Neural progenitor cell (in vitro differentiated cells): ENCODE measurements at regions not wholly inside any gene's neighbourhood (a gene's known extent, or its start where the extent isn't known, plus 50 kb on each side); places are given as distances from the start of the nearest gene placed in this dataset.

Source experiments
- DNase-seq: peaks from one replicate; pipeline ENCODE4 v3.0.0-alpha.2; 2016; ENCODE audit warnings: low spot score
- H2AFZ ChIP-seq: fragments of 200-600 bp; sonication (generic); replicated peaks from 2 replicates; pipeline ENCODE4 v1.6.1; 2016; ENCODE audit warnings: antibody characterized with exemption
- H3F3A ChIP-seq: fragments of 200-600 bp; sonication (generic); 2 replicates; pipeline ENCODE4 v1.6.1; 2016; ENCODE audit warnings: antibody characterized with exemption, low read depth
- H3K27ac ChIP-seq: fragments of 200-600 bp; sonication (generic); 2 replicates; pipeline ENCODE4 v1.5.1; 2016; ENCODE audit warnings: mild to moderate bottlenecking
- H3K27me3 ChIP-seq: fragments of 200-600 bp; sonication (generic); 2 replicates; pipeline ENCODE4 v1.6.1; 2016; ENCODE audit warnings: mild to moderate bottlenecking, moderate library complexity
- H3K36me3 ChIP-seq: fragments of 200-600 bp; sonication (generic); 2 replicates; pipeline ENCODE4 v1.5.1; 2016
- H3K4me1 ChIP-seq: fragments of 200-600 bp; sonication (generic); 2 replicates; pipeline ENCODE4 v1.6.1; 2016; ENCODE audit warnings: mixed run types
- H3K4me2 ChIP-seq: fragments of 200-600 bp; sonication (generic); 2 replicates; pipeline ENCODE4 v1.6.1; 2016
- H3K4me3 ChIP-seq: fragments of 200-600 bp; sonication (generic); 2 replicates; pipeline ENCODE4 v1.5.1; 2016
- H3K79me2 ChIP-seq: fragments of 200-600 bp; sonication (generic); 2 replicates; pipeline ENCODE4 v1.6.1; 2016; ENCODE audit warnings: low read depth
- H3K9ac ChIP-seq: fragments of 200-600 bp; sonication (generic); 2 replicates; pipeline ENCODE4 v1.6.1; 2016
- H3K9me3 ChIP-seq: fragments of 200-600 bp; sonication (generic); 2 replicates; pipeline ENCODE4 v1.5.1; 2016; ENCODE audit warnings: low read depth
- H4K20me1 ChIP-seq: fragments of 200-600 bp; sonication (generic); 2 replicates; pipeline ENCODE4 v1.6.1; 2016; ENCODE audit warnings: low read depth
- H3K27ac Mint-ChIP-seq: 3 replicates; pipeline ENCODE4 v1.8.0; 2021; ENCODE audit warnings: mixed read lengths
- H3K27me3 Mint-ChIP-seq: 2 replicates; pipeline ENCODE4 v1.8.0; 2022; ENCODE audit warnings: low read depth, mild to moderate bottlenecking, inconsistent platforms, moderate library complexity, mixed read lengths; ENCODE audit not compliant: insufficient read depth
- H3K36me3 Mint-ChIP-seq: 3 replicates; pipeline ENCODE4 v1.8.0; 2021; ENCODE audit warnings: mixed read lengths
- H3K4me1 Mint-ChIP-seq: 3 replicates; pipeline ENCODE4 v1.8.0; 2021; ENCODE audit warnings: mixed read lengths
- H3K4me3 Mint-ChIP-seq: 3 replicates; pipeline ENCODE4 v1.8.0; 2021; ENCODE audit warnings: mild to moderate bottlenecking, moderate library complexity, mixed read lengths
- H3K9me3 Mint-ChIP-seq: 3 replicates; pipeline ENCODE4 v1.8.0; 2020; ENCODE audit warnings: mixed read lengths
- CTCF ChIP-seq: fragments of 200-600 bp; sonication (generic); IDR thresholded peaks from 2 replicates; pipeline ENCODE4 v1.5.1; 2017; ENCODE audit warnings: antibody characterized with exemption, mild to moderate bottlenecking
- EZH2 ChIP-seq: fragments of 200-600 bp; sonication (generic); IDR thresholded peaks from 2 replicates; pipeline ENCODE4 v1.6.1; 2017; ENCODE audit warnings: antibody characterized with exemption, mild to moderate bottlenecking, moderate library complexity
- EZH2phosphoT487 ChIP-seq: fragments of 200-600 bp; sonication (generic); IDR thresholded peaks from 2 replicates; pipeline ENCODE4 v1.6.1; 2017; ENCODE audit warnings: antibody characterized with exemption

GRCh38 chr4:85094735-85095134 is 128.2 kb upstream of the WDFY3 start:
- H3K9me3 ChIP-seq, result no peaks in the 10 kb centered on the region
- Mint-ChIP-seq H3K4me3 (no peak overlapping the region), H3K4me1 (no peaks in the 10 kb centered on the region), H3K9me3 (peaks cover 17% of the 10 kb centered on the region), H3K27me3 (no peaks in the 10 kb centered on the region), H3K27ac (no peak overlapping the region), H3K36me3 (no peaks in the 10 kb centered on the region)
- no peak overlapping the region for H3K4me2 ChIP-seq
- no peaks in the 10 kb centered on the region for H3F3A ChIP-seq
- H2AFZ ChIP-seq, result no peak overlapping the region
- H3K79me2 ChIP-seq, result no peaks in the 10 kb centered on the region
- no peak for DNase-seq
- no peak overlapping the region for H3K4me3 ChIP-seq
- H3K4me1 ChIP-seq, result no peaks in the 10 kb centered on the region
- no peaks in the 10 kb centered on the region for H3K36me3 ChIP-seq
- H4K20me1 ChIP-seq, result no peaks in the 10 kb centered on the region
- H3K9ac ChIP-seq, result no peak overlapping the region
- no peaks in the 10 kb centered on the region for H3K27me3 ChIP-seq
- TF ChIP-seq EZH2 (no peak), CTCF (no peak), EZH2phosphoT487 (no peak)
- H3K27ac ChIP-seq, result no peak overlapping the region

- Histone ChIP-seq H3K36me3 (no peaks in the 10 kb centered on the region), H3K9me3 (no peaks in the 10 kb centered on the region), H2AFZ (no peak overlapping the region), H4K20me1 (no peaks in the 10 kb centered on the region), H3K4me2 (no peak overlapping the region), H3K4me3 (no peak overlapping the region), H3F3A (no peaks in the 10 kb centered on the region), H3K79me2 (no peaks in the 10 kb centered on the region), H3K27me3 (no peaks in the 10 kb centered on the region), H3K4me1 (no peaks in the 10 kb centered on the region), H3K9ac (no peak overlapping the region), H3K27ac (no peak overlapping the region)
- Mint-ChIP-seq H3K36me3 (no peaks in the 10 kb centered on the region), H3K4me1 (no peaks in the 10 kb centered on the region), H3K27me3 (no peaks in the 10 kb centered on the region), H3K27ac (no peak overlapping the region), H3K4me3 (no peak overlapping the region), H3K9me3 (peaks cover 4% of the 10 kb centered on the region)
- no peak for TF ChIP-seq EZH2phosphoT487
- TF ChIP-seq CTCF, result no peak
- no peak for DNase-seq
Measured at GRCh38 chr4:85102606-85103005, 136.1 kb upstream of the WDFY3 start.

GRCh38 chr4:85106166-85106565 is 139.7 kb upstream of the WDFY3 start:
- Mint-ChIP-seq H3K36me3 (no peaks in the 10 kb centered on the region), H3K27ac (no peak overlapping the region)

More at GRCh38 chr4:85106166-85106565, 139.7 kb upstream of the WDFY3 start:
- no peak overlapping the region for H3K9ac ChIP-seq
- no peak for DNase-seq
- H3K4me3 Mint-ChIP-seq, result no peak overlapping the region
- no peaks in the 10 kb centered on the region for H3K4me1 ChIP-seq
- H3K27ac ChIP-seq, result no peak overlapping the region
- H3K9me3 ChIP-seq, result no peaks in the 10 kb centered on the region
- no peaks in the 10 kb centered on the region for H3K27me3 ChIP-seq
- no peaks in the 10 kb centered on the region for H3K9me3 Mint-ChIP-seq
- H3K27me3 Mint-ChIP-seq, result no peaks in the 10 kb centered on the region
- H3K4me1 Mint-ChIP-seq, result no peaks in the 10 kb centered on the region
- no peak overlapping the region for H3K4me3 ChIP-seq
- TF ChIP-seq EZH2phosphoT487, result no peak
- no peak for TF ChIP-seq CTCF
- no peak for TF ChIP-seq EZH2
- no peak overlapping the region for H2AFZ ChIP-seq
- no peaks in the 10 kb centered on the region for H3F3A ChIP-seq
- no peaks in the 10 kb centered on the region for H3K79me2 ChIP-seq
- no peaks in the 10 kb centered on the region for H4K20me1 ChIP-seq
- no peaks in the 10 kb centered on the region for H3K36me3 ChIP-seq
- no peak overlapping the region for H3K4me2 ChIP-seq
